ENCODE measurements at regions not wholly inside any gene's neighbourhood (a gene's known extent, or its start where the extent isn't known, plus 50 kb on each side); places are given as distances from the start of the nearest gene placed in this dataset.

GRCh38 chr2:150417278-150417677 lies 70.2 kb downstream of the RND3 start:
- DNase-seq, result no peak

DNA sequence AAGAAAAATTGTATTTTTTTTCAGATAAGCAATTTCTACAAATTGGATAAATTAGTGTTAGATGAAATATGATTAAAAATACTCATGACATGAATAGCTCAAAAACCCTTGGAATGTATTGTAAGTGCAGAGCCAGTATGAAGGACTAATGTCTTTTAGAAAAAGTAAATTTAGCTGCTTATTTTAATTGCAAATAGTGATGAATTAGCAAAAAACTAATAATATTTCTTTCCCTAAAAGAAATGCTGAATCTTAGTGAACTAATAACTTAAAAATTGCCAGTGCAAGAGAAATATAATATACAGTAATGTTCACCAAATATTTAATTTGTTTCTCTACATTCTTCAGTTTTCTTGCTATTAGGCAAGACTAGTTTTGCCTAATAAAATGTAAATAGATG lies 72.4 kb downstream of the RND3 start:
- DNase-seq, result no peak

DNA sequence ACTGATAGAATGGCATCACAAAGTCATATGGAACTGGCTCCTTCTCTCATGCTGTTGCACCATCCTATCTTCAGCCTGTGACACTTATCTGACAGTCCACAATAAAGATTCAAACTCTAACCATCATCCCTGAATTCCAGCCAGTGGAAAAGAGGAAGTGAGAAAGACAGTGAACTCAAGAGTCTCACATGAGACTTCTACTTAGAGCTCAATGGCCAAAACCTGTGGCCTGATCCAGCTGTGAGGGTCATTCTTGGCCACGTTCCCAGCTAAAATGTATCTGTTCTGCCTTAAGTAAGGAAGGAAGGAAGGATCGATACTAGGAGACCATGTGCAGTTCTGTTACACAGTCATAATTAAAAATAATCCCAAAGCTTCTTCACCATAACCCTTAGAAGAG lies 73.6 kb downstream of the RND3 start:
- DNase-seq, result no peak

DNA sequence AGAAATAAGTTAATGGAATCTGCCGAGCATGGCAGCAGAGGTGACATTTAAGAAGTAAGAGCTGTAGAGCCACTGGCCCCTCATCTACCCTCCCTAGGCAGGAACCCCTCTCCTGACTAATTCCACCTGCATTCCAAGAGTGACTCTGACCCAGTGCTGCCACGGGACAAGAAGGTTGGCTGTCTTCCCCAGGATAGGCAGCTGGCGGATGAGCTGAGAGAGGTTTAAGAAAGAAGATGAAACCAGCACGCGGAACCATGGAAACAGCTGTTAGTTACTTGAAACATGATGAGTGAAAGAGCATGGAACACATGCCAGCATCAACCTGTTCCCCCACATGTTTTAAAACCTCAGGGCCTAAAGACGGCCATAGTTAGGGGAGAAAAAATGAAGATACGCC lies 74.1 kb downstream of the RND3 start:
- DNase-seq, result peak; percentile 18

- no peak for DNase-seq
Observed at GRCh38 chr2:150410809-150411208, 76.7 kb downstream of the RND3 start.

DNA sequence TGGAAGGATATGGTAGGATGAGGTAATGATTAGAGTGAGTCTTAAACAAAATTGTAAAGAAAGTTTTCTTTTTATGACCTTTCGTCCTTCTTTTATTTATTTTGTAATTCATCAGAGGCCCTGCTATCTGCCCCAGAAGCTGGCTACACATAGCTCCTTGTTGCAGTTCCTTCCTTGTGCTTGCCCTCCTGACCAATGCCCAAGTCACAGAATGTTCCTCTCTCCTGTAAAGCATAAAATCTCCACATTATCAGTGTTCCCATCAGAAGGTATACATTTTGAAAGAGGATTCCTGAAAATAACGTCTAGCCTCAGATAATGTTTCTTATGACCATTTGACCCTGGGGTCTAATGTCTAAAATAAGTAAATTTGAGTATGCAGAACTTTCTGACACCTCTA lies 78.3 kb downstream of the RND3 start:
- DNase-seq, result no peak

- no peak for DNase-seq
Observed at GRCh38 chr2:150404147-150404546, 83.3 kb downstream of the RND3 start.

DNA sequence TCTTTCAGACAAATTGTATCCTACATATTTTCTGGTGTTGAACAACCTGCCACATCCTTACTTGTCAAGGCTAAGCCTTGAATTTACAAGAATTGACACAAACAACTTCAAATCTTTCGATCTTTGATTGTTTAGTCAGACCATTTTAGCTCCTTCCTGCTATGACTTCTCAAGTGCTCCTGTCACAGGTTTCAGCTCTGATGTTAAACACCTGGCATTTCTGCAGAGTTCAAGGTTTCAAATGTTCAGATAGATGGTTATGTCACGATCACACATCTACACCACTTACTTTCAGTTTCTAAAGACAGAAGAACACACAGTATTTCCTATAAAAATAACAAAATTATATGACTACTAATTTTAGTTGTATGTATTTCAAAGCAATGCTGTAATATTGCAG lies 84.0 kb downstream of the RND3 start:
- no peak for DNase-seq

DNA sequence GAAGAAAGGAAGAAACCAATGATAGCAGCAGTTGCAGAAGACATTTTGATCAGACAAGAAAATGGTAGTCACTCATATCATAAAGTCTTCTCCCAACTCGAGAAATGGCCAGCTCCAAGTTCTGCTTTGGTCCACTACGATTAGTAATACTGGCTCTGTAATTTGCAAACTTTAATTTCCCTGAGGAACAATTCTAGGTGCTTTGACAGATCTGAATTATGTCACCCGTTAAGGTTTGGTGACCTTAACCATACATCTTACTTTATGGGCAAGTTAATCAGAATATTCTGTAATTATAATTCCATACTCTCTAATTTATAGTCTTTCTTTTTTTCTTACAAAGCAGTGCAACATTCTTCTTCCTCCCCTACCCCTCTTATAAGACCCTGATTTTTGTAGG lies 84.5 kb downstream of the RND3 start:
- no peak for DNase-seq

DNA sequence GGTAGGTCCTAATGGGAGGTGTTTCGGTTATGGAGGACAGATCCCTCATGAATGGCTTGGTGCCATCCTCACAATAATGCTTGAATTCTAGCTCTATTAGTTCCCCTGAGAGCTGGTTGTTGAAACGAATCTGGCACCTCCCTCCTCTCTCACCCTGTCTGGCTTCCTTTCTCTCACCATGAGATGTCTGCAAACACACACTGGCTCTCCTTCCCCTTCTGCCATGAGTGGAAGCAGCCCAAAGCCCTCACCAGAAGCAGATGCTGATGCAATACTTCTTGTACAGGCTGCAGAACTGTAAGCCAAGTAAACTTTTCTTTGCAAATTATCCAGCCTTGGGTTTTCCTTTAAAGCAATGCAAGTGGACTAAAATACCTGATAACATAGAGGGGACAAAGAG lies 86.6 kb downstream of the RND3 start:
- DNase-seq, result no peak

DNA sequence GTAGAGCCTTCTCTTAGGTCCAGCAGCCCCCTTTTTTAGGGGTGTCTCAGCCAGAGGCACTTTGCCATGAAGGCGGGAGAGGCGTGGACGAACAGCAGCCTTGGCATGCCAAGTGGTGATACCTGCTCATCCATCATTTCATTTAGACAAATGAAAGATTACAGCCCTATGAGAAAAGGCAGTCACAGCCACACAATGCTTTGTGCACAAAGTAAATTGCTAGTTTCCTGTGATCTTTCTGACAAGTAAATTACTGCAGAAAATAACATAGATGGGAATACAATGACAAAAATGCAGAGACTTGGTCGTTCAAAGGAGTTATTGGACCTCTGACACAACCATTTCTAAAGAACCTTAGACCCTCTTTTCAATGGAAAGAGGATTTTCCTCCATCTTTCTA lies 94.9 kb downstream of the RND3 start:
- DNase-seq, result no peak

- no peak for DNase-seq
Observed at GRCh38 chr2:150391779-150392178, 95.7 kb downstream of the RND3 start.

GRCh38 chr2:150389447-150389846 lies 98.0 kb downstream of the RND3 start:
- no peak for DNase-seq

- no peak for DNase-seq
Observed at GRCh38 chr2:150388289-150388625, 99.2 kb downstream of the RND3 start.

- no peak for DNase-seq
Observed at GRCh38 chr2:150387586-150388288, 99.7 kb downstream of the RND3 start.

- DNase-seq, result no peak
Observed at GRCh38 chr2:150385211-150385610, 102.3 kb downstream of the RND3 start.

GRCh38 chr2:150383587-150383986 lies 103.9 kb downstream of the RND3 start:
- no peak for DNase-seq

DNA sequence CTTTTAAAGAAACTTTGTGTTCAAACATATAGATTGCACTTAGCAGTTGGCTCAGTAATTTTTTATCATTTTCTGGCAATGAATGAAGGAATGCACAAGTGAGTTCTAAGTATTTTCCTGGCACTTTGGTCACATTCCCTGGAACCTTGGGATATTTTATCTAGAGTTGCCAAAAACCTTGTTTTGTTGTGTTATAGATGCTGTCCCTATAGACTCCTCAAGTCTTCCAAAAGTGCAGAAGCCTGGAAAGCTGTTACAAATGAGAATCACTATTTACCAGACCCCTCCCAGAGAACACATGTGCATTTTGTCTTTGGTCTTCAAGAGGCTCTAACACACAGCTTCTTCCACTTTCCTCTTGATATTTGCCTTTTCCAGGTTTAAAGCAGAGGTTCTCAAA lies 108.3 kb downstream of the RND3 start:
- no peak for DNase-seq

DNA sequence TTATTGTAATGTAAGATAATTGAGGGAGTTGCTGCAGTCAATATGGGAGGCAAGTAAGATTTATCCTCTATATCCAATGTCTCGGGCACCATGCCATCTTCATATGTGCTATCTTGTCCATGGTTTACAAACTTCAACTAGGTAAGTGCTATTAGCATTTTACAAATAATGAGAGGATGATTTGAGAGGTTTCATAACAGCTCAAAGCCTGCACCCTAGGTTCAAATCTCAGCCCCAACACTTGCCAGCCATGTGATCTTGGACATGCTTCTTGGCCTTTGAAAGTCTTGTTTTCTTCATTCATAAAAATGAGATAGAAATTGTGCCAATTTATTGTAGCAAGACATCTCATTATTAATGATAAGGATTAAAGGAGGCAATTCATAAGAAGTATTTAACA lies 108.8 kb downstream of the RND3 start:
- DNase-seq, result no peak

GRCh38 chr2:150376553-150377335 lies 110.7 kb downstream of the RND3 start:
- DNase-seq, result no peak

DNA sequence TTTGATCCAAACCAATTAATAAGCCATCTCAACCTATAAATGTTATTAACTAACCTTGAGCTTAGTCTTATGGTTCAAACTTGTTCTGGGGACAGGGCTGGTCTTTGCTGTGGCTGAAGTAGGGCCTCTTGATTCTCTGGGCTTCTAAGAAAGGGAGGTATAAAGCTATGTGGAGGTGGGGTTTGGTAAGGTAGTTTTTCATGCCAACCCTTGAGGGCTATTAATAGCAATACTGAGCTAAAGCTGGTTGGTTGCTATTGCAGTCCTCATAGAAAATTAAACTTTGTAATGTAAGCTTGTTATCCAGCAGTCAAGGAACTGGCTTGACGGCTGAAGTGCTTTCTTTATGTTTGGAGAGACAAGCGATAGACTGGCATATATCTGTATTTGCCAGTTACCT lies 112.1 kb downstream of the RND3 start:
- no peak for DNase-seq

GRCh38 chr2:150374492-150374891 lies 113.0 kb downstream of the RND3 start:
- DNase-seq, result peak; percentile 23

GRCh38 chr2:150373374-150373773 lies 114.1 kb downstream of the RND3 start:
- no peak for DNase-seq

GRCh38 chr2:150371044-150371818 lies 116.2 kb downstream of the RND3 start:
- no peak for DNase-seq

Measured in NCI-H2171 (cell line).